HG03442 (cell line): ENCODE measurements at regions not wholly inside any gene's neighbourhood (a gene's known extent, or its start where the extent isn't known, plus 50 kb on each side); places are given as distances from the start of the nearest gene placed in this dataset.

ENCODE experiments used
- ATAC-seq: cut with Tn5 transposase; IDR thresholded peaks from one replicate; pipeline ENCODE4 v1.9.1; 2021; ENCODE audit warnings: mild to moderate bottlenecking, moderate library complexity; ENCODE audit not compliant: unreplicated experiment

DNA sequence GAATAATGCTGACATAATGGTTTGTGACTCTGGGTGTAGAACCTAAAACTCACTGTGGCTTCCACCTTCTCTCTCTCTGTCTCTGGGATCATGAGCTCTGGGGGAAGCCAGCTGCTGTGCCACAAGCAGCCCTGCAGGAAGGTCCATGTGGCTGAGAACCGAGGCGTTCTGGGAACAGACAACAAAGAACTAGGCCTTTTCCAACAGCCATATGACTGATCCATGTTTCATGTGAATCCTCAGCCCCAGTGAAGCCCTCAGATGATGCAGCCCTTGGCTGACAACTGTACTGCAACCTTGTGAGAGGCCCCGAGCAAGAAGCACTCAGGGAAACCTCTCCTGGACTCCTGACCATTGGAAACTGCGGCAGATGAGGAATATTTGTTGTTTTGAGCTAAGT lies 56.6 kb downstream of the HLA-G start:
- no peak for ATAC-seq

DNA sequence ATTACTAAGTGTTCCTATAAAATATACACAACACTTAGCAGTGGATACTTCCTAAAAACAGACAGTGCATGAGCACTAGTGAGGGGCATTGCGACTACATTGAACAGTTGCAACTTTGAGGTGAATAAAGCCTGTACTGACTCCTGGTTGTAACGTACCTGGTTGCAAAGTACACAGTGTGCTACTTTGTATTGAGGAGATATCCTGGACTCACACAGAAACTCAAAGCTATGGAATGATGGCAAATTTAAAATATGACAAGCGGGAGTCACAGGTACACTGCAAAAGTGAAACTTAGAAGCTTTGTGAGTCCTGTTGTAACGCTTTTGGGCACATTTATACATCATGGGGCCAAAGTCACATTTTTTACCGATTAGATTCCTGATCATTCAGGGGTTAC lies 55.6 kb upstream of the HLA-A start:
- ATAC-seq, result no peak

DNA sequence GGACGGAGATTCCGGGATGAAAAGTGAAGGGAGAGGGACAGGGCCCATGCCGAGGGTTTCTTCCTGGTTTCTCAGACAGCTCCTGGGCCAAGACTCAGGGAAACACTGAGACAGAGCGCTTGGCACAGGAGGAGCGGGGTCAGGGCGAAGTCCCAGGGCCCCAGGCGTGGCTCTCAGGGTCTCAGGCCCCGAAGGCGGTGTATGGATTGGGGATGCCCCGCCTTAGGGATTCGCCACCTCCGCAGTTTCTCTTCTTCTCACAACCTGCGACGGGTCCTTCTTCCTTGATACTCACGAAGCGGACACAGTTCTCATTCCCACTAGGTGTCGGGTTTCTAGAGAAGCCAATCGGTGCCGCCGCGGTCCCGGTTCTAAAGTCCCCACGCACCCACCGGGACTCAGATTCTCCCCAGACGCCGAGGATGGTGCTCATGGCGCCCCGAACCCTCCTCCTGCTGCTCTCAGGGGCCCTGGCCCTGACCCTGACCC lies 55.0 kb upstream of the HLA-A start:
- peak; percentile 33 for ATAC-seq

DNA sequence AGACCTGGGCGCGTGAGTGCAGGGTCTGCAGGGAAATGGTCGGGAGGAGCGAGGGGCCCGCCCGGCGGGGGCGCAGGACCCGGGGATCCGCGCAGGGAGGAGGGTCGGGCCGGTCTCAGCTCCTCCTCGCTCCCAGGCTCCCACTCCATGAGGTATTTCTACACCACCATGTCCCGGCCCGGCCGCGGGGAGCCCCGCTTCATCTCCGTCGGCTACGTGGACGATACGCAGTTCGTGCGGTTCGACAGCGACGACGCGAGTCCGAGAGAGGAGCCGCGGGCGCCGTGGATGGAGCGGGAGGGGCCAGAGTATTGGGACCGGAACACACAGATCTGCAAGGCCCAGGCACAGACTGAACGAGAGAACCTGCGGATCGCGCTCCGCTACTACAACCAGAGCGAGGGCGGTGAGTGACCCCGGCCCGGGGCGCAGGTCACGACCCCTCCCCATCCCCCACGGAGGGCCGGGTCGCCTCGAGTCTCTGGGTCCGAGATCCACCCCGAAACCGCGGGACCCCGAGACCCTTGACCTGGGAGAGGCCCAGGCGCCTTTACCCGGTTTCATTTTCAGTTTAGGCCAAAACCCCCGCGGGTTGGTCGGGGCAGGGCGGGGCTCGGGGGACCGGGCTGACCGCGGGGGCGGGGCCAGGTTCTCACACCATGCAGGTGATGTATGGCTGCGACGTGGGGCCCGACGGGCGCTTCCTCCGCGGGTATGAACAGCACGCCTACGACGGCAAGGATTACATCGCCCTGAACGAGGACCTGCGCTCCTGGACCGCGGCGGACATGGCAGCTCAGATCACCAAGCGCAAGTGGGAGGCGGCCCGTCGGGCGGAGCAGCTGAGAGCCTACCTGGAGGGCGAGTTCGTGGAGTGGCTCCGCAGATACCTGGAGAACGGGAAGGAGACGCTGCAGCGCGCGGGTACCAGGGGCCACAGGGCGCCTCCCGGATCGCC lies 54.2 kb upstream of the HLA-A start:
- peak; percentile 63 for ATAC-seq
